WTC11 (cell line): ENCODE measurements at regions not wholly inside any gene's neighbourhood (a gene's known extent, or its start where the extent isn't known, plus 50 kb on each side); places are given as distances from the start of the nearest gene placed in this dataset.

Experiments
- ATAC-seq: fragments of 200-7000 bp; cut with Tn5 transposase; 2 replicates; pipeline ENCODE4 v1.10.0; 2021; ENCODE audit warnings: mild to moderate bottlenecking, moderate library complexity
- CTCF ChIA-PET: fragments of 300-600 bp; sonication (Branson Sonifier 250); formaldehyde crosslinking; loops from one replicate; lab custom pipeline; 2021; ENCODE audit warnings: antibody characterized with exemption; lab: Charles Lee
- POLR2A ChIA-PET: fragments of 350-600 bp; sonication (Branson Sonifier 250); formaldehyde crosslinking; loops from one replicate; lab custom pipeline; 2021; ENCODE audit warnings: antibody characterized with exemption; lab: Charles Lee
- DNase-seq: peaks from one replicate; pipeline ENCODE4 v3.0.0; 2021; ENCODE audit warnings: low spot score
- H3K27ac Mint-ChIP-seq: 2 replicates; pipeline ENCODE4 v1.8.0; 2021; ENCODE audit warnings: mixed read lengths
- H3K27me3 Mint-ChIP-seq: 2 replicates; pipeline ENCODE4 v1.8.0; 2021; ENCODE audit warnings: low read depth, mild to moderate bottlenecking, moderate library complexity, mixed read lengths
- H3K36me3 Mint-ChIP-seq: 2 replicates; pipeline ENCODE4 v1.8.0; 2021; ENCODE audit warnings: mixed read lengths
- H3K4me1 Mint-ChIP-seq: 2 replicates; pipeline ENCODE4 v1.8.0; 2022; ENCODE audit warnings: mixed read lengths
- H3K4me3 Mint-ChIP-seq: 2 replicates; pipeline ENCODE4 v1.8.0; 2021; ENCODE audit warnings: mild to moderate bottlenecking, moderate library complexity, mixed read lengths
- H3K9me3 Mint-ChIP-seq: 2 replicates; pipeline ENCODE4 v1.8.0; 2021; ENCODE audit warnings: mixed read lengths
- AFF4 ChIP-seq: sonication (generic); formaldehyde crosslinking; IDR thresholded peaks from 2 replicates; pipeline ENCODE4 v1.8.1; 2023; ENCODE audit warnings: mild to moderate bottlenecking, missing genetic modification reagents, borderline replicate concordance
- ATF6 ChIP-seq: sonication (generic); formaldehyde crosslinking; IDR thresholded peaks from 2 replicates; pipeline ENCODE4 v1.8.1; 2023; ENCODE audit warnings: mild to moderate bottlenecking, missing genetic modification reagents
- CBFB ChIP-seq: sonication (generic); formaldehyde crosslinking; IDR thresholded peaks from 2 replicates; pipeline ENCODE4 v1.8.1; 2022; ENCODE audit warnings: mild to moderate bottlenecking, low read depth, missing genetic modification reagents
- CREB1 ChIP-seq: sonication (generic); formaldehyde crosslinking; IDR thresholded peaks from 2 replicates; pipeline ENCODE4 v1.8.0; 2023; ENCODE audit warnings: mild to moderate bottlenecking, missing genetic modification reagents
- CREM ChIP-seq: sonication (generic); formaldehyde crosslinking; IDR thresholded peaks from 2 replicates; pipeline ENCODE4 v1.8.1; 2022; ENCODE audit warnings: mild to moderate bottlenecking, missing genetic modification reagents, moderate library complexity
- CTCF ChIP-seq: fragments of 200-600 bp; IDR thresholded peaks from 2 replicates; pipeline ENCODE4 v1.8.0; 2022; ENCODE audit warnings: antibody characterized with exemption
- E2F5 ChIP-seq: sonication (generic); formaldehyde crosslinking; IDR thresholded peaks from 2 replicates; pipeline ENCODE4 v1.8.1; 2022; ENCODE audit warnings: mild to moderate bottlenecking, moderate library complexity, missing genetic modification reagents
- FOXP1 ChIP-seq: sonication (generic); formaldehyde crosslinking; IDR thresholded peaks from 2 replicates; pipeline ENCODE4 v1.8.0; 2022; ENCODE audit warnings: missing genetic modification reagents, mild to moderate bottlenecking, moderate library complexity, borderline replicate concordance
- GTF2I ChIP-seq: fragments of 250-450 bp; sonication (Bioruptor Pico); conservative IDR thresholded peaks from 2 replicates; pipeline ENCODE4 v1.4.0; 2021; ENCODE audit warnings: mild to moderate bottlenecking
- HMGA2 ChIP-seq: fragments of 250-450 bp; sonication (Bioruptor Pico); IDR thresholded peaks from 2 replicates; pipeline ENCODE4 v1.4.0; 2021; ENCODE audit warnings: mild to moderate bottlenecking, moderate library complexity
- IRF2 ChIP-seq: sonication (generic); formaldehyde crosslinking; IDR thresholded peaks from 2 replicates; pipeline ENCODE4 v1.8.0; 2022; ENCODE audit warnings: low read depth, missing genetic modification reagents, borderline replicate concordance
- MLX ChIP-seq: sonication (generic); formaldehyde crosslinking; IDR thresholded peaks from 2 replicates; pipeline ENCODE4 v1.8.1; 2023; ENCODE audit warnings: mild to moderate bottlenecking, missing genetic modification reagents, moderate library complexity
- NFYB ChIP-seq: sonication (generic); formaldehyde crosslinking; conservative IDR thresholded peaks from 2 replicates; pipeline ENCODE4 v1.8.0; 2022; ENCODE audit warnings: low read depth, missing genetic modification reagents
- NR2C2 ChIP-seq: sonication (generic); formaldehyde crosslinking; IDR thresholded peaks from 2 replicates; pipeline ENCODE4 v1.8.0; 2022; ENCODE audit warnings: mild to moderate bottlenecking, missing genetic modification reagents
- OVOL2 ChIP-seq: fragments of 250-450 bp; sonication (Bioruptor Pico); IDR thresholded peaks from 2 replicates; pipeline ENCODE4 v1.9.0; 2021; ENCODE audit warnings: mild to moderate bottlenecking, borderline replicate concordance
- PRDM15 ChIP-seq: sonication (generic); formaldehyde crosslinking; IDR thresholded peaks from 2 replicates; pipeline ENCODE4 v1.8.0; 2022; ENCODE audit warnings: missing genetic modification reagents
- RELA ChIP-seq: sonication (generic); formaldehyde crosslinking; IDR thresholded peaks from 2 replicates; pipeline ENCODE4 v1.8.1; 2022; ENCODE audit warnings: missing genetic modification reagents, mild to moderate bottlenecking, borderline replicate concordance
- SMAD4 ChIP-seq: sonication (generic); formaldehyde crosslinking; IDR thresholded peaks from 2 replicates; pipeline ENCODE4 v1.8.0; 2022; ENCODE audit warnings: mild to moderate bottlenecking, missing genetic modification reagents
- ZNF671 ChIP-seq: fragments of 250-450 bp; sonication (Bioruptor Pico); IDR thresholded peaks from 2 replicates; pipeline ENCODE4 v1.8.0; 2021; ENCODE audit warnings: mild to moderate bottlenecking

- DNase-seq (no peak), ATAC-seq (no peak)
- POLR2A ChIA-PET = no interaction called here
- Mint-ChIP-seq H3K27me3 (0 out of 2 replicates have a peak, but pooled peaks cover 3% of the 10 kb centered on the region), H3K36me3 (no peaks in the 10 kb centered on the region), H3K4me1 (peaks cover 8% of the 10 kb centered on the region), H3K9me3 (no peaks in the 10 kb centered on the region), H3K27ac (no peak overlapping the region), H3K4me3 (no peak overlapping the region)
- CTCF ChIA-PET = no interaction called here
- TF ChIP-seq MLX (CRISPR knock-in tag) (no peak), IRF2 (no peak), GTF2I (CRISPR knock-in tag) (no peak), ATF6 (CRISPR knock-in tag) (no peak), SMAD4 (CRISPR knock-in tag) (no peak)
These were observed 339.0 kb downstream of the NSG2 start for GRCh38 chr5:174384509-174384947.

GRCh38 chr5:174386306-174386705 lies 338.1 kb upstream of the MSX2 start:
- Mint-ChIP-seq H3K4me1 (peaks cover 8% of the 10 kb centered on the region), H3K9me3 (no peaks in the 10 kb centered on the region), H3K27ac (no peak overlapping the region), H3K36me3 (no peaks in the 10 kb centered on the region), H3K4me3 (no peak overlapping the region), H3K27me3 (0 out of 2 replicates have a peak, but pooled peaks cover 3% of the 10 kb centered on the region)
- DNase-seq (no peak), ATAC-seq (no peak)
- ChIA-PET CTCF (no interaction called here), POLR2A (no interaction called here)
- no peak for TF ChIP-seq ZNF671 (CRISPR knock-in tag)

GRCh38 chr5:174386846-174387245 lies 337.5 kb upstream of the MSX2 start:
- Mint-ChIP-seq H3K27ac (no peak overlapping the region), H3K4me3 (no peak overlapping the region), H3K9me3 (no peaks in the 10 kb centered on the region), H3K36me3 (no peaks in the 10 kb centered on the region), H3K4me1 (peaks cover 8% of the 10 kb centered on the region), H3K27me3 (0 out of 2 replicates have a peak, but pooled peaks cover 3% of the 10 kb centered on the region)
- POLR2A ChIA-PET = no interaction called here
- TF ChIP-seq PRDM15 (CRISPR knock-in tag) = no peak
- TF ChIP-seq RELA (CRISPR knock-in tag) = no peak
- TF ChIP-seq CREB1 = no peak
- no peak for TF ChIP-seq CREM (CRISPR knock-in tag)
- TF ChIP-seq CTCF = no peak
- TF ChIP-seq AFF4 (CRISPR knock-in tag) = no peak
- no peak for TF ChIP-seq CBFB (CRISPR knock-in tag)
- TF ChIP-seq NFYB (CRISPR knock-in tag) = no peak
- no peak for TF ChIP-seq E2F5 (CRISPR knock-in tag)
- no peak for TF ChIP-seq NR2C2
- TF ChIP-seq HMGA2 = no peak
- no peak for TF ChIP-seq FOXP1
- no peak for TF ChIP-seq OVOL2
- ATAC-seq (no peak), DNase-seq (no peak)
- CTCF ChIA-PET = interaction anchor here (1.3 kb wide), 1 partner anchor 32 kb away, joined by 5 read pairs; no protein-coding TSS in a partner anchor
